ENCODE measurements at regions not wholly inside any gene's neighbourhood (a gene's known extent, or its start where the extent isn't known, plus 50 kb on each side); places are given as distances from the start of the nearest gene placed in this dataset.

GRCh38 chr14:84253326-84253725 is 1276.6 kb upstream of the FLRT2 start:
- no peak overlapping the region for H3K4me3 ChIP-seq (ENCODE audit: low read depth, poor library complexity, severe bottlenecking)
- no peak for DNase-seq (ENCODE audit: low spot score in 2 of 2)
- 73% methylated on average over 2 of the region's 2 CpGs for WGBS, 2 donors
- intact Hi-C loops (cut with DNase I; ENCODE audit: low total_unique reads), result no loop called here
- TF ChIP-seq CTCF (IDR thresholded peaks at IDR 0.05), result no peak
- TF ChIP-seq POLR2A (IDR thresholded peaks at IDR 0.05), result no peak

DNA sequence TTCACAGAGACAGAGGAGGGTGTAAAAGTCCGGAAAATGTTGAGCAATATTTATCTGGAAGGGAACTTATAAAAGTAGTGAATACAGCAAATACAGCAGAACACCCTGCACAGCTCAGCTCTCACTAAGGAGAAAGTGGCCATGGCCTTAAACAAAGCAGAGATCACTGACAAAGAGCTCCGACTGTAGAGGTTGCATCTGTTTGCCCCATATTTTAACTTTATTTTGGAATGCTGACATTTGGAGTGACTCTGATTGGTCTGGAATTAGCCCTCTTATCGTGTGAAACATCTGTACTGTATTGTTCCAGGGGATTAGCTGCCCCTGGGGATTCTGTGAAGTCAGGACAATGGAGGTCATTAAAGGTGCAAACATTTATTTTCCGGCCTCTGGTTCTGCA is 1275.7 kb upstream of the FLRT2 start:
- no peak overlapping the region for H3K4me3 ChIP-seq (ENCODE audit: low read depth, poor library complexity, severe bottlenecking)
- no peak for DNase-seq (ENCODE audit: low spot score in 2 of 2)
- WGBS, 2 donors, result 47 to 55% methylated on average over 4 of the region's 4 CpGs
- no peak for TF ChIP-seq POLR2A (IDR thresholded peaks at IDR 0.05)
- TF ChIP-seq CTCF (IDR thresholded peaks at IDR 0.05), result no peak
- intact Hi-C loops (cut with DNase I; ENCODE audit: low total_unique reads), result no loop called here

DNA sequence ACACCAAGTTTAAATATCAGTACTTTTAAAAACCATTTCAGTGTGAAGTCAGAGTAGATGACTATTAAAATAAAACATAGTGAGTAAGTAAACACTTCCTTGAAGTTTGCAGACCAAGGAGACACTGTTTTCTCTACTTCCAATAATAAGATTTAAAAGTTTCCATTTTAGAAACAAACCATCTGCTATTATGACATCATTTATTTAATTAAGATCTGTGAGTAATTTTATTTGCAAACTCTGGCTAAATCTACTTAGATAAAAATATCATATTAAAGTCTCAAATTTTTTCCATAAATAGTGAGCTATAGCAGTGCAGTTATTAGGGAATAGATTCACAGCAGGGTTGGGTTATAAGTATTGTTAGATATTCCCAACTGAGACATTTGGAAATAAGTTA is 1267.0 kb upstream of the FLRT2 start:
- intact Hi-C loops (cut with DNase I; ENCODE audit: low total_unique reads), result no loop called here
- DNase-seq (ENCODE audit: low spot score in 2 of 2), result no peak
- no peak for TF ChIP-seq POLR2A (IDR thresholded peaks at IDR 0.05)
- no peak for TF ChIP-seq CTCF (IDR thresholded peaks at IDR 0.05)
- H3K4me3 ChIP-seq (ENCODE audit: low read depth, poor library complexity, severe bottlenecking), result no peak overlapping the region

DNA sequence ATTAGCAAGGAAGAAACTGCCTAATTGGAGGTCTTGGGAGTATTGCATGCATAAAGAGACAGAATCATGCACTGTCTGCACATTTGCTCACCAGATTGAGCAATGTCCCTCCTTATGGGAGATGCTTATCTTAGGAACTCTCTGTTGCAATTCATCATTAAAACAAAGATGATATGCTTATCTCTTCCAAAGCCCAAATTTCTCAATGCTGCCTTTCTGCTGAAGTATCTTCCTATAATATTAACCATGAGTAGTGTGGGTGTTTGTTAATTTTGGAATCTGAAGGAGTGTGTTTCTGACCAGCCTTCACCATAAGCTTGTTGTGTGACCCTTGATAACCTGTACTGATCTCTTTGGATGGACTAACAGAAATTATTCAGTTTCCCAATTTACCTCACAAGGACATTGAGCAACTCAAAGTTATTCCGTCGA is 1257.6 kb upstream of the FLRT2 start:
- TF ChIP-seq POLR2A (IDR thresholded peaks at IDR 0.05) (no peak), CTCF (IDR thresholded peaks at IDR 0.05) (no peak)
- DNase-seq (ENCODE audit: low spot score in 2 of 2), result no peak
- intact Hi-C loops (cut with DNase I; ENCODE audit: low total_unique reads), result no loop called here
- H3K4me3 ChIP-seq (ENCODE audit: low read depth, poor library complexity, severe bottlenecking), result no peak overlapping the region
- WGBS, 2 donors, result 63 to 69% methylated on average over 2 of the region's 2 CpGs

DNA sequence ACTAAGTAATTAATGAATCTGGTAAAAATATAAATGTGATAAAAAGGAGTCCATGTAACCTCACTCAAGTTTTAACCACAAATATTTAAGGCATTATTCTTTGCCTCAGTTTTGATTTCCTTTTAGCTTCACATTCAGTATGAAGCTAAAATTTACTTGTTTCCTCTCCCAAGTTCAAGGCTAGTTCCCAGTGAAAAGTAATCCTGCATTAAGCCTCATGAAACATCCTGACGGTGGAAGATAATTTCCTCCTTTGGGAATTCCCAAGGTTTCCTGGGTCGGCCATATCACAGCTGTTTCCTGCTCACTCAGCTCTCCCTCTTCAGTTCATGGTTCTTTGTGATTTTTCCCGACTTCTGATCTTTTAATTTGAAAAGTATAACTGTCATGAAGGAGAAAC is 1256.8 kb upstream of the FLRT2 start:
- DNase-seq (ENCODE audit: low spot score in 2 of 2), result no peak
- 51 to 62% methylated on average over 3 of the region's 3 CpGs for WGBS, 2 donors
- no peak overlapping the region for H3K4me3 ChIP-seq (ENCODE audit: low read depth, poor library complexity, severe bottlenecking)
- TF ChIP-seq POLR2A (IDR thresholded peaks at IDR 0.05) (no peak), CTCF (IDR thresholded peaks at IDR 0.05) (no peak)
- intact Hi-C loops (cut with DNase I; ENCODE audit: low total_unique reads), result no loop called here

DNA sequence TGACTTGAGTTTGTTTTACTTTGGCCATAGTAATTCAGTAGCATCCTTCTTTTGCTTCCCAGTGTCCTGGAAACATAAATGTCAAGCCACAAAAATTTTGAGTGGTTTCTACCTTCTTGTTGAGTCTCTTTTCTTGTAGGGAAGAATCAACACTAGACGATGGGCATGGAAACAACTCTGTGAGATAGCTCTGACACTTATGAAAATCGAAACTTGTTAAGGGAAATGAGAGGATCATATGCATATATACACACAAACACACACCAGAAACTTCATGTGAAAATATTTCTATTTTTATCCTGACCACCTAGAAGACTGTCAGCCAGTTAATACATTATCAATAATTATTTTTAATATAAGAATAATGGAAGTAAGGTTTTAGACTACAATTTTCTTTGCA is 1247.3 kb upstream of the FLRT2 start:
- DNase-seq (ENCODE audit: low spot score in 2 of 2), result no peak
- WGBS, 2 donors, result 87 to 90% methylated on average over 2 of the region's 2 CpGs
- TF ChIP-seq POLR2A (IDR thresholded peaks at IDR 0.05) (no peak), CTCF (IDR thresholded peaks at IDR 0.05) (no peak)
- H3K4me3 ChIP-seq (ENCODE audit: low read depth, poor library complexity, severe bottlenecking), result no peak overlapping the region
- intact Hi-C loops (cut with DNase I; ENCODE audit: low total_unique reads), result no loop called here
